GM12878 (cell line): ENCODE measurements at regions not wholly inside any gene's neighbourhood (a gene's known extent, or its start where the extent isn't known, plus 50 kb on each side); places are given as distances from the start of the nearest gene placed in this dataset.

ENCODE experiments used
- ATAC-seq: fragments of 200-7000 bp; cut with Tn5 transposase; 3 replicates; pipeline ENCODE4 v1.9.1; 2020; ENCODE audit warnings: mild to moderate bottlenecking, moderate library complexity
- BruUV-seq: library from RNA; stranded (reverse); fragments of 400-500 nt; replicated peaks from 2 replicates; lab custom pipeline; 2021; lab: Mats Ljungman, UMichigan
- CTCF ChIA-PET: fragments of 300-600 bp; sonication (Branson Sonifier 250); formaldehyde crosslinking; extraction: SDS; loops from one replicate; lab custom pipeline; 2021; ENCODE audit warnings: inconsistent platforms; lab: Yijun Ruan, JAX
- POLR2A ChIA-PET: fragments of 350-600 bp; formaldehyde crosslinking; extraction: SDS; loops from one replicate; lab custom pipeline; 2021; ENCODE audit warnings: inconsistent platforms; lab: Charles Lee
- RAD21 ChIA-PET: fragments of 300-600 bp; sonication (Branson Sonifier 250); formaldehyde crosslinking; loops from one replicate; lab custom pipeline; 2023; ENCODE audit warnings: antibody characterized with exemption; ENCODE audit not compliant: unreplicated experiment; lab: Charles Lee
- SMC1A ChIA-PET: fragments of 300-600 bp; sonication (Branson Sonifier 250); formaldehyde crosslinking; loops from one replicate; lab custom pipeline; 2023; ENCODE audit not compliant: unreplicated experiment, uncharacterized antibody; lab: Charles Lee
- DNase-seq: peaks from one replicate; pipeline ENCODE4 v3.0.0-alpha.2; 2011; ENCODE audit warnings: low read depth, low spot score
- FAIRE-seq: peaks from 3 replicates; lab custom pipeline; 2011; peaks lifted over from hg19 to GRCh38; lab: Jason Lieb, UNC
- H2AFZ ChIP-seq: 2 replicates; pipeline ENCODE4 v1.6.0; 2011; ENCODE audit warnings: low read depth, low read length, control low read depth; ENCODE audit not compliant: control insufficient read depth
- H3K27ac ChIP-seq: 2 replicates; pipeline ENCODE4 v1.5.1; 2011; ENCODE audit warnings: control low read depth; ENCODE audit not compliant: control insufficient read depth, insufficient read depth
- H3K27me3 ChIP-seq, 2 experiments: replicated peaks in 1 of 2; 2 replicates each; pipeline versions ENCODE4 v1.6.0 to v1.6.1; 2011; ENCODE audit warnings: low read length in 1 of 2; ENCODE audit not compliant: control insufficient read depth in 2 of 2, insufficient read depth in 2 of 2
- H3K36me3 ChIP-seq, 2 experiments: 2 replicates each; pipeline ENCODE4 v1.5.1; 2011; ENCODE audit warnings: low read length in 1 of 2; ENCODE audit not compliant: control insufficient read depth in 2 of 2, insufficient read depth in 2 of 2
- H3K4me1 ChIP-seq: 2 replicates; pipeline ENCODE4 v1.6.1; 2011; ENCODE audit warnings: mild to moderate bottlenecking, low read length, moderate library complexity, mixed read lengths; ENCODE audit not compliant: control insufficient read depth, insufficient read depth
- H3K4me2 ChIP-seq: 2 replicates; pipeline ENCODE4 v1.6.0; 2011; ENCODE audit warnings: control low read depth; ENCODE audit not compliant: control insufficient read depth, insufficient read depth
- H3K4me3 ChIP-seq: fragments of 200-600 bp; sonication (generic); 2 replicates; pipeline ENCODE4 v1.5.1; 2016
- H3K79me2 ChIP-seq: 2 replicates; pipeline ENCODE4 v1.6.0; 2011; ENCODE audit warnings: low read length; ENCODE audit not compliant: control insufficient read depth, insufficient read depth
- H3K9ac ChIP-seq: 2 replicates; pipeline ENCODE4 v1.8.0; 2011; ENCODE audit warnings: low read length, control low read depth, mixed read lengths; ENCODE audit not compliant: control insufficient read depth, insufficient read depth
- H3K9me3 ChIP-seq: replicated peaks from 3 replicates; pipeline ENCODE4 v1.5.1; 2011; ENCODE audit warnings: mild to moderate bottlenecking, low read length; ENCODE audit not compliant: control insufficient read depth, insufficient read depth
- H4K20me1 ChIP-seq: 2 replicates; pipeline ENCODE4 v1.6.0; 2011; ENCODE audit not compliant: control insufficient read depth, insufficient read depth
- BHLHE40 ChIP-seq, 2 experiments: fragments of 450-650 bp in 1 of 2; IDR thresholded peaks; 2 replicates each; pipeline ENCODE4 v1.6.1; 2011 to 2017; ENCODE audit warnings: low read depth in 2 of 2, borderline replicate concordance in 1 of 2, improper control_type of control experiment in 1 of 2, low read length in 1 of 2, mild to moderate bottlenecking in 1 of 2
- ZNF24 ChIP-seq: fragments of 450-650 bp; IDR thresholded peaks from 2 replicates; pipeline ENCODE4 v1.6.1; 2017; ENCODE audit warnings: antibody characterized with exemption, mild to moderate bottlenecking
- WGBS: methylation state at CpG from one replicate; pipeline ENCODE4 v1.1.6; 2016; ENCODE audit warnings: low lambda C conversion rate; ENCODE audit not compliant: insufficient replicate concordance, insufficient coverage; ENCODE audit errors: missing lambda C conversion rate; 5-methylcytosine and 5-hydroxymethylcytosine counted together
- in situ Hi-C: fragments of 300-500 bp; cut with MboI; formaldehyde crosslinking; loops from 9 replicates; pipeline ENCODE4 v1.14.3; 2018; ENCODE audit warnings: mixed read lengths
- intact Hi-C: fragments of 100-400 bp; cut with micrococcal nuclease; formaldehyde crosslinking; loops from one replicate; pipeline ENCODE4 v1.14.2; 2022; ENCODE audit not compliant: unreplicated experiment
- TF ChIP-seq, protein P1 (sequence below): fragments of 150-350 bp; IDR thresholded peaks from 2 replicates; pipeline ENCODE4 v1.6.1; 2014; ENCODE audit warnings: mild to moderate bottlenecking, low read depth, low read length
- TF ChIP-seq, protein P2 (sequence below): fragments of 450-650 bp; IDR thresholded peaks from 2 replicates; pipeline ENCODE4 v1.6.1; 2017; ENCODE audit warnings: low read depth, mild to moderate bottlenecking, moderate library complexity

GRCh38 chr1:18038051-18038450, 69.5 kb upstream of the IGSF21 start:
- Histone ChIP-seq H3K9ac (no peak overlapping the region), H2AFZ (no peak overlapping the region), H4K20me1 (no peaks in the 10 kb centered on the region), H3K36me3 (no peaks in the 10 kb centered on the region), H3K4me2 (no peak overlapping the region), H3K4me3 (no peak overlapping the region), H3K27me3 (0 out of 4 replicates have a peak, but pooled peaks cover 0 to 2% of the 10 kb centered on the region in 2 experiments), H3K27ac (no peak overlapping the region), H3K4me1 (no peaks in the 10 kb centered on the region), H3K79me2 (no peaks in the 10 kb centered on the region), H3K9me3 (no peaks in the 10 kb centered on the region)
- DNase-seq (no peak), FAIRE-seq (no peak), ATAC-seq (no peak)
- ChIA-PET POLR2A (no interaction called here), SMC1A (no interaction called here), RAD21 (no interaction called here), CTCF (no interaction called here)
- peak; percentile 81 for TF ChIP-seq ZNF24
- TF ChIP-seq, protein P1, sequence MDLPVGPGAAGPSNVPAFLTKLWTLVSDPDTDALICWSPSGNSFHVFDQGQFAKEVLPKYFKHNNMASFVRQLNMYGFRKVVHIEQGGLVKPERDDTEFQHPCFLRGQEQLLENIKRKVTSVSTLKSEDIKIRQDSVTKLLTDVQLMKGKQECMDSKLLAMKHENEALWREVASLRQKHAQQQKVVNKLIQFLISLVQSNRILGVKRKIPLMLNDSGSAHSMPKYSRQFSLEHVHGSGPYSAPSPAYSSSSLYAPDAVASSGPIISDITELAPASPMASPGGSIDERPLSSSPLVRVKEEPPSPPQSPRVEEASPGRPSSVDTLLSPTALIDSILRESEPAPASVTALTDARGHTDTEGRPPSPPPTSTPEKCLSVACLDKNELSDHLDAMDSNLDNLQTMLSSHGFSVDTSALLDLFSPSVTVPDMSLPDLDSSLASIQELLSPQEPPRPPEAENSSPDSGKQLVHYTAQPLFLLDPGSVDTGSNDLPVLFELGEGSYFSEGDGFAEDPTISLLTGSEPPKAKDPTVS = no peak
- TF ChIP-seq, protein P2, sequence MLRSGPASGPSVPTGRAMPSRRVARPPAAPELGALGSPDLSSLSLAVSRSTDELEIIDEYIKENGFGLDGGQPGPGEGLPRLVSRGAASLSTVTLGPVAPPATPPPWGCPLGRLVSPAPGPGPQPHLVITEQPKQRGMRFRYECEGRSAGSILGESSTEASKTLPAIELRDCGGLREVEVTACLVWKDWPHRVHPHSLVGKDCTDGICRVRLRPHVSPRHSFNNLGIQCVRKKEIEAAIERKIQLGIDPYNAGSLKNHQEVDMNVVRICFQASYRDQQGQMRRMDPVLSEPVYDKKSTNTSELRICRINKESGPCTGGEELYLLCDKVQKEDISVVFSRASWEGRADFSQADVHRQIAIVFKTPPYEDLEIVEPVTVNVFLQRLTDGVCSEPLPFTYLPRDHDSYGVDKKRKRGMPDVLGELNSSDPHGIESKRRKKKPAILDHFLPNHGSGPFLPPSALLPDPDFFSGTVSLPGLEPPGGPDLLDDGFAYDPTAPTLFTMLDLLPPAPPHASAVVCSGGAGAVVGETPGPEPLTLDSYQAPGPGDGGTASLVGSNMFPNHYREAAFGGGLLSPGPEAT = no peak
- TF ChIP-seq BHLHE40 (IDR thresholded peaks at IDR 0.05; ENCODE audit: borderline replicate concordance in 1 of 2, low read depth in 2 of 2, low read length in 1 of 2) = no peak
- BruUV-seq = no TSS peak
- intact Hi-C loops = no loop called here
- in situ Hi-C loops = no loop called here
- WGBS = 31% methylated on average over 4 of the region's 4 CpGs
